ENCODE measurements at regions not wholly inside any gene's neighbourhood (a gene's known extent, or its start where the extent isn't known, plus 50 kb on each side); places are given as distances from the start of the nearest gene placed in this dataset.
A peak's percentile ranks its signal among the peaks of the same experiment; 100 is the strongest.

DNA sequence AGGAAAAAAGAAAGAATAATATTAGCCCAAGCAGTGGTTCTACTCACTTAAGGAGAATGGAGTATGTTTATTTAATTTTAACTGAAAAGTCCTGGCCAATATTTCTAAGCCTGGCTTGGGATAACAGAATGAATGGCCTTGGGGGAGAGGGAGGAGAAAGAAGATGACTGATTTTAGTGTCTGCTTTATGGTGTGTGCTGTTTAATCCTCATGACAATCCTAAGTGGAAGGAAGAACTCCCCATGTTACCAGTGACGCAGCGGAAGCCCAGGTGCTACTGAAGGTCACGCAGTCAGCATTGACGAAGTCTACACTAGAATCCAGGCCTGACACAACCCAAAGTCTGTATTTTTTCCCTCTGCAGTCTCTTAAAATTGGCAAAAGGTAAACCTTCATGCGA lies 50.5 kb downstream of the PALM2AKAP2 start:
- DNase-seq (ENCODE audit: low spot score), result no peak

DNA sequence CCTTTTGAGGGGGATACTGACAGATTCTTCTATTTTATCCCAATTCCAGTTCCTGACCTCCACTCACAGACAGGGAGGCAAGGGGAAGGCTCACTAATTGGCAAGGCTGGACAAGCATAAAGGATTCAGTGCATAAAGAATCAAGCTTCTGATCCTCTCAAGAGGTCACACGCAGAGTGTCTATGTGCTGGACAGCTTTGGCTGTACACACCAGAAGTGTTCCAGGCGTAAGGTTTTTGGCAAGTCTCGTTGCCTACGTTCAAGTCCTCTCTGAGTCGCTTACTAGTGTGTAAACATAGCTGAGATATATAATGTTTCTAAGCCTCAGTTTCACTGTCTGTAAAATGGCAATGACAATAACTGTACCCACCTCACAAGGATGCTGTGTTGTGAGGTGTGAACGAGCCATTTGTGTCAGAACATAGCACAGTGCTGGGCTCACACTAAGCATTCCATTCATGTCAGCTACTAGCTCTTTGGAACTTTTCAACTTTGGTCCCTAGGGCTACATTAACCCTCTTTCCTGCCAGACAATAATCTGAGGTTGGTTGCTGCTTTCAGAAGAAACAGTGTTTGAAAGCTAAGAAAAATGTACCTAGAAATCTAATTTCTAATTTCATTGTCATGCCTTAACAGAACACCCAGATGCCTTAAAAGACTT lies 52.1 kb downstream of the PALM2AKAP2 start:
- no peak for DNase-seq (ENCODE audit: low spot score)

DNA sequence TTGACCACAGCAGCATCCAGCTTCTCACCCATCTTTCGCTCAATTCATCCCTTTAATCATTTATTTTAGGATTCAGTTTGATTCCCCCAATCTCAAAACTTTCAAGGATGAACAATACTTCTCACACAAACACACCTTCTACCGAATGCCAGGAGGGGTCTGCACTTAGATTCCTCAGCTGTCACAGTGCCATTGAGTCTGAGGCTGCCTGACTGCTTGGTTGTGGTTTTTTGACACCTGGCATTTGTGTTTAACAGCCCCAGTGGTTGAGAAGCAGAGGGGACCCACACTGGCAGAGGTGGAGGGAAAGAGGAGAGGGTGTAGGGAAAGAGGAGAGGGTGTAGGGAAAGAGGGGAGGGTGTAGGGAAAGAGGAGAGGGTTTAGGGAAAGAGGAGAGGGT lies 54.9 kb downstream of the PALM2AKAP2 start:
- no peak for DNase-seq (ENCODE audit: low spot score)

DNA sequence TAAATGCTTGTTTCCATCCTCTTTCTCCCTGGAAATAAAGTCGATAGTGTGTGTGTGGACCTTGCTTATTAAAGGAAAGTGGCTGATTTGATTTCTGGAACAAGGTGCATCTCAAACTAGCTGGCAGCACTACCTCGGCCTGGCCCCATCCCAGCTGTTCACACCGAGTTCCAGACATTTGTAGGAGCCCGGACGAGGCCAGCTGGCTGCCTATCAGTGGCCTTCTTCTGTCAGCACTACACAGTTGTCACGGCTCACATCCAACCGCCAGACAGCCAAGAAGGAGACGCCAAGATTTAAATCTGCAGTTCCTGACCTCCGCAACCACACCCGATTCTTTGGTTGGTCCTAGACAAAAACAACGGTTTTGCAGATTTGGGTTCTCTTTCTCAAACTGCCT lies 63.6 kb downstream of the PALM2AKAP2 start:
- DNase-seq (ENCODE audit: low spot score), result no peak

DNA sequence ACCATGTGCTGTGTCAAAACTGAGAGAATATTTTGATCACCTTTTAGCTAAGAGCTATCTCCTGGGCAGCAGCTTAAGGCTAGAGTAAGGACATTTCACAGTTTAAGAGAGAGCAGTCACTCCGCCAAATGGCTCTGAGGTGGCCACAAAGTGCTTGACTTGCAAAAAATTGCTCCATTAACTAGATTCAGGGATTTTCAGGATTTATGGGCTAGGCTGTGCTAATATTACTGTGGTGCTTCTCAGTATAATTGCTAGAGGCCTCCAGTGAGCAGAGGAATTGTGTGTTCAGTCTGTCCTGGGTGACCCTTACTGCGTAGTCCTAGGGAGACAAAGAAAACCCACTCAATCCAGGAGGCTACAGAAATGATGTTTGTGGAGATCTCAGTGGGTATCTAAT lies 65.2 kb downstream of the PALM2AKAP2 start:
- no peak for DNase-seq (ENCODE audit: low spot score)

GRCh38 chr9:109846776-109847175 lies 66.8 kb downstream of the PALM2AKAP2 start:
- no peak for DNase-seq (ENCODE audit: low spot score)

GRCh38 chr9:109852556-109852955 lies 72.6 kb downstream of the PALM2AKAP2 start:
- no peak for DNase-seq (ENCODE audit: low spot score)

- no peak for DNase-seq (ENCODE audit: low spot score)
Observed at GRCh38 chr9:109855540-109855939, 75.5 kb downstream of the PALM2AKAP2 start.

- no peak for DNase-seq (ENCODE audit: low spot score)
Observed at GRCh38 chr9:109856785-109857184, 76.8 kb downstream of the PALM2AKAP2 start.

- DNase-seq (ENCODE audit: low spot score), result no peak
Observed at GRCh38 chr9:109857336-109857735, 77.3 kb downstream of the PALM2AKAP2 start.

- no peak for DNase-seq (ENCODE audit: low spot score)
Observed at GRCh38 chr9:109859447-109859846, 79.4 kb downstream of the PALM2AKAP2 start.

- DNase-seq (ENCODE audit: low spot score), result no peak
Observed at GRCh38 chr9:109860521-109860920, 80.5 kb downstream of the PALM2AKAP2 start.

GRCh38 chr9:109861499-109861898 lies 81.5 kb downstream of the PALM2AKAP2 start:
- no peak for DNase-seq (ENCODE audit: low spot score)

- no peak for DNase-seq (ENCODE audit: low spot score)
Observed at GRCh38 chr9:109861918-109862317, 81.9 kb downstream of the PALM2AKAP2 start.

DNA sequence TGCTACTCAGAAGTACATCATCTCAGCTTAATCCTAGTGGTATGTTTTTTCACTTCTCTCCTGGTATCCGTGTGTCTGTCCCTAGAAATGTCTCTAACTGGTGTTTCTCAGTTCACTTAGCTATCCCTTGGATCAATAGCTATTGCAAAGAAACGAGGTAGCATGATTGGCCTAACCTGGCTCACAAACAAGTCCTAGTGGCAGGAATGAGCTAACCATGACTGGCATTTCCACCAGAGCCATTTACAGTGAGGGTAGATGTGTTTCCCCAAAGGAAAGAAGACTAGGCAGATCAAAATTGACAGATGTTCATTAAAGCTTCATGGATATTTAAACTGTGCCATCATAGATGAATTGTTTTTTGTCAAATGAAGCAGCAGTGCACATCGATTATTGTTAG lies 82.5 kb downstream of the PALM2AKAP2 start:
- DNase-seq (ENCODE audit: low spot score), result no peak

GRCh38 chr9:109863961-109864360 lies 84.0 kb downstream of the PALM2AKAP2 start:
- DNase-seq (ENCODE audit: low spot score), result no peak

GRCh38 chr9:109865521-109865920 lies 85.5 kb downstream of the PALM2AKAP2 start:
- no peak for DNase-seq (ENCODE audit: low spot score)

- no peak for DNase-seq (ENCODE audit: low spot score)
Observed at GRCh38 chr9:109868207-109868606, 88.2 kb downstream of the PALM2AKAP2 start.

- DNase-seq (ENCODE audit: low spot score), result no peak
Observed at GRCh38 chr9:109868722-109869121, 88.7 kb downstream of the PALM2AKAP2 start.

- DNase-seq (ENCODE audit: low spot score), result no peak
Observed at GRCh38 chr9:109870365-109870764, 90.4 kb downstream of the PALM2AKAP2 start.

- DNase-seq (ENCODE audit: low spot score), result no peak
Observed at GRCh38 chr9:109872901-109873300, 92.9 kb downstream of the PALM2AKAP2 start.

- no peak for DNase-seq (ENCODE audit: low spot score)
Observed at GRCh38 chr9:109875495-109876129, 95.6 kb downstream of the PALM2AKAP2 start.

DNA sequence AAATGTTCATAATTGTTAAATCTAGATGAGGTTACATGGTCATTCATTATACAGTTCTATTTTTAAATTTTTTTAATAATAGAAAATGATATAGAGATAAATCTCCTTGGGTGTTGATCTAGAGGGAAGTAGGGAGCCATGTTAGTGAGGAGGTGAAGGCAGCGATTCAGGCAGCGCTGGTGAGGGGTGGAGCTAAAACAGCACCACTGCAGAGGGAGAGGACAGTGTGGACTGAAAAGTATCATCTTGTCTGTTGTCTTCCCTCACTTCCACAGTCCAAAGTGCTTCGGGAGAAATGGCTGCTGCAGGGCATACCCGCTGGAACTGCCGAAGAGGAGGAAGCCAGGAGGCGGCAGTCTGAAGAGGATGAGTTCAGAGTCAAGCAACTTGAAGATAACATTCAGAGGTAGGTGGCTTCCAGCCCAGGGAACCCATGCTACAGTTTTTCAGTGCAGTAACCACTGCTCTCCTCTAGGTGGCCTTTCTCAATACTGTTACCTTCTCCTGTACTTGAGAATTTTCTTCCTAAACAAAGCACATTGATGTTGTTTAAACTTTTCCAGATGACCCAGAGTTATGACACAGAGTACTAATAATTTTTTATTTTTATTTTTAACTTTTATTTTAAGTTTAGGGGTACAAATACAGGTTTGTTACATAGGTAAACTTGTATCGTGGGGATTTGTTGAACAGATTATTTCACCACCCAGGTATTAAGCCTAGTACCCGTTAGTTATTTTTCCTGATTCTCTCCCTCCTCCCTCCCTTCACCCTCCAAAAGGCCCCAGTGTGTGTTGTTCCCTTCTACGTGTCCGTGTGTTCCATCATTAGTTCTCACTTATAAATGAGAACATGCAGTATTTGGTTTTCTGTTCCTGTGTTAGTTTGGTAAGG lies 100.5 kb downstream of the PALM2AKAP2 start:
- DNase-seq (ENCODE audit: low spot score), result peak; percentile 34
